ENCODE measurements at regions not wholly inside any gene's neighbourhood (a gene's known extent, or its start where the extent isn't known, plus 50 kb on each side); places are given as distances from the start of the nearest gene placed in this dataset.

- TF ChIP-seq, protein P1, sequence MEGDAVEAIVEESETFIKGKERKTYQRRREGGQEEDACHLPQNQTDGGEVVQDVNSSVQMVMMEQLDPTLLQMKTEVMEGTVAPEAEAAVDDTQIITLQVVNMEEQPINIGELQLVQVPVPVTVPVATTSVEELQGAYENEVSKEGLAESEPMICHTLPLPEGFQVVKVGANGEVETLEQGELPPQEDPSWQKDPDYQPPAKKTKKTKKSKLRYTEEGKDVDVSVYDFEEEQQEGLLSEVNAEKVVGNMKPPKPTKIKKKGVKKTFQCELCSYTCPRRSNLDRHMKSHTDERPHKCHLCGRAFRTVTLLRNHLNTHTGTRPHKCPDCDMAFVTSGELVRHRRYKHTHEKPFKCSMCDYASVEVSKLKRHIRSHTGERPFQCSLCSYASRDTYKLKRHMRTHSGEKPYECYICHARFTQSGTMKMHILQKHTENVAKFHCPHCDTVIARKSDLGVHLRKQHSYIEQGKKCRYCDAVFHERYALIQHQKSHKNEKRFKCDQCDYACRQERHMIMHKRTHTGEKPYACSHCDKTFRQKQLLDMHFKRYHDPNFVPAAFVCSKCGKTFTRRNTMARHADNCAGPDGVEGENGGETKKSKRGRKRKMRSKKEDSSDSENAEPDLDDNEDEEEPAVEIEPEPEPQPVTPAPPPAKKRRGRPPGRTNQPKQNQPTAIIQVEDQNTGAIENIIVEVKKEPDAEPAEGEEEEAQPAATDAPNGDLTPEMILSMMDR (IDR thresholded peaks at IDR 0.05): no peak
- TF ChIP-seq EZH2 (IDR thresholded peaks at IDR 0.05): no peak
Measured at GRCh38 chr6:93746892-93747291, 327.5 kb upstream of the EPHA7 start.

All from neural progenitor cell (in vitro differentiated cells).